NCI-H774 (cell line): ENCODE measurements at regions not wholly inside any gene's neighbourhood (a gene's known extent, or its start where the extent isn't known, plus 50 kb on each side); places are given as distances from the start of the nearest gene placed in this dataset.
A peak's percentile ranks its signal among the peaks of the same experiment; 100 is the strongest.
"Not testable (repeated sequence)": the region's sequence is repeated elsewhere in the genome, so short reads cannot be mapped to it uniquely, and the experiment has no call there.

Experiments used
- DNase-seq: peaks from one replicate; lab custom pipeline; 2025; lab: John Stamatoyannopoulos, UW

DNA sequence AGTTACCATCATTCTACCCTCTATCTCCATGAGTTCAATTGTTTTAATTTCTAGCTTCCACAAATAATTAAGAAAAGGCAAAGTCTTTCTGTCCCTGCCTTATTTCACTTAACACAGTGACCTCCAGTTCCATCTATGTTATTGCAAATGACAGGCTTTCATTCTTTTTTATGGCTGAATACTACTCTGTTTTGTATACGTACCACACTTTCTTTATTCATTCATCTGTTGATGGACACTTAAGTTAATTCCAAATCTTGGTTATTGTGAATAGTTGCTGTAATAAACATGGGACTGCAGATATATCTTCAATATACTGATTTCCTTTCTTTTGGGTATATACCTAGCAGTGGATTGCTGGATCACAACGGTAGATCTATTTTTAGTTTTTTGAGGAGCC, 314.1 kb downstream of the SV2B start:
- no peak for DNase-seq

DNA sequence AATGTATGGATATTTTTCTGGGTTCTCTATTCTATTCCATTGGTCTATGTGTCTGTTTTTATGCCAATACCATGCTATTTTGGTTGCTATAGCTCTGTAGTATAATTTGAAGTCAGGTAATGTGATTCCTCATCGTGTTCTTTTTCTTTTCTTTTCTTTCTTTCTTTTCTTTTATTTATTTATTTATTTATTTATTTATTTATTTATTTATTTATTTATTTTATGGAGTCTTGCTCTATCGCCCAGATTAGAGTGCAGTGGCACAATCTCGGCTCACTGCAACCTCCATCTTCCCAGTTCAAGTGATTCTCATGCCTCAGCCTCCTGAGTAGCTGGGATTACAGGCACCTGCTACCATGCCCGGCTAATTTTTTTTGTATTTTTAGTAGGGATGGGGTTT, 315.2 kb downstream of the SV2B start:
- DNase-seq: not testable (repeated sequence)

DNA sequence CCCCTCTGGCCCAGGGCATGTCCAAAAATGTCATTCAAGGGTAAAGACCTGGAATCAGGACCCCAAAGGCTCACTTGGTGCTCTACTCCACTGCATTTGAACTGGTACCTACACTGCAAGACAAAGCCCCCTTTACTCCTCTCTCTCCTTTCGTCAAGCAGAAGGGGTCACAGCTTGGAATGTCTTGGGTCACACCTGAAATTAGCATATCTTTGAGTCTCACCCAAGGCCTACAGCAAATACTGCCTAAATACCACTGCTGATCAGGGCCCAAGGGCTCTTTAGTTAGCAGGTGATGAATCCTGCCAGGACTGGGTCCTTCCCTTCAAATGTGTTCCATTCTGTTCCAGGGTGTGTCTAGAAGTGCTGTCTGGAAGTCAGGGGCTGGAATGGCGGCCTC, 320.6 kb downstream of the SV2B start:
- DNase-seq: no peak

DNA sequence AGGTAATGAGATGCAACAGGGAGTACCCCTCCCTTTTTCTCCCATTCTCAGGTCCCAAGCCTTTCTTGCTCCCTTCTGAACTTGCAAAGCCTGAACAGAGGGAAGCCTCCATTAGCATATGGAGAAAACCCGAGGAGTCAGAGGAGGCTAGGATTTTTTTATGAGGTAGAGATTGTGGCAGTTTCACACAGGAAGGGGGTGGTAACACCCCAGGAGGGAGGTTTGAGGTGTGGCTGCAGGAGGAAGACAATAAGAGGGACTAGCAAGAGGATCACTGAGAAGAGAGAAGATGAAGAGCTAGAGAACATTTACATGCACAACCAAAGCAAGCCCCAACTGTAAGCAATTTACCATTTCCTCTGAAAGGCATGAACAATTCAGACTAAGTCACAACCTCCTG, 322.7 kb downstream of the SV2B start:
- no peak for DNase-seq

DNA sequence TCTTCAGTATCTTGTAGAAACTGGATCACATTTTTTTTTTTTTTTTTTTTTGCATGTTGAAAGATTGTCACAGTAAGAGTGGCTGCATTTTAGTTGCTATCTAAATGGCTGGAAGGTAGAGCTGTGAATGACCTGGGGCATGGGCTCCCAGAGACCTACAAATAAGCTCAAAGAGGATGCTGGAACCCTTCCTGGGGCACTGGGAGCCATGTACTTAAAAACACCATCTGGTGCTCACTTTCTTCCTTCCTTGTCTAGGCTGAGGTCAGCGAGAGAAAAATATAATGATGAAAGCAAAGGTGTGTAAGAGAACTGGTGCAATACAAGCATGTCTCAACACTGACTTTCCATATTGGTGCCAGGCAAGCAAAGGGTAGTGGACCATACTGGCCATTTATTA, 323.9 kb downstream of the SV2B start:
- DNase-seq: no peak

DNA sequence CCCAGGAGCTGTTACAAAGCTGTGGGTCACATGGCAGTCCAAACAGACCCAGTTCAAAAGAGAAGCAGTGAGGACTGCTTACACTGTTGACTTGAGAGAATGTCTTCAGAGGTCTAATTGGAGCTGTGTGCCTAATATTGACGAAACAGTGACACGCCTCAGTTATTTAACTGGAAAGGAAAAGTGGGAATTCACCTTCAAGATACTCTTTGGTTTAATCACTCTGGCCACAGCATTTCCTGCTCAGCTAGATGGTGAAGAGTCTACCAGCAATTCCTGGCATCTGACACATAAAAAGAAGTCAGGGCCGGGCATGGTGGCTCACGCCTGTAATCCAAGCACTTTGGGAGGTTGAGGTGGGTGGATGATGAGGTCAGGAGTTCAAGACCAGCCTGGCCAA, 326.4 kb downstream of the SV2B start:
- DNase-seq: no peak

DNA sequence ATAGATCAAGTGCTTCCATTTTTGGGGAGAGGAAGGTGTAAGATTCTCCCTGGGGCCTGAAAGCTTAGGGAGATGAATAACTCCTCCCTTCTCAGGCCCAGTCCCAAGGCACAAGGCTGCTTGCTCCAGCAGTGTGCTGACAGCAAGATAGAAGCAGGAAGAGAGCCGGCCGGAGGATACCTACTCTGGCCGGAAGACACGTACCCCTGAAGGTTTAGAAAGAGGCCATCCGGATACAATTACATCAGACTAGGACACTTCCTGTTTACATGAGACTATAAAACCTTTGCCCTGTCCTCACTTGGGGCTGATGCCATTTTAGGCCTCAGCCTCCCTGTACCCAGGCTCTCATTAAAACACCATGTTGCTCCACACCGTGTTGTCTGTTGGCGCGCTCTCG, 329.9 kb downstream of the SV2B start:
- no peak for DNase-seq

DNA sequence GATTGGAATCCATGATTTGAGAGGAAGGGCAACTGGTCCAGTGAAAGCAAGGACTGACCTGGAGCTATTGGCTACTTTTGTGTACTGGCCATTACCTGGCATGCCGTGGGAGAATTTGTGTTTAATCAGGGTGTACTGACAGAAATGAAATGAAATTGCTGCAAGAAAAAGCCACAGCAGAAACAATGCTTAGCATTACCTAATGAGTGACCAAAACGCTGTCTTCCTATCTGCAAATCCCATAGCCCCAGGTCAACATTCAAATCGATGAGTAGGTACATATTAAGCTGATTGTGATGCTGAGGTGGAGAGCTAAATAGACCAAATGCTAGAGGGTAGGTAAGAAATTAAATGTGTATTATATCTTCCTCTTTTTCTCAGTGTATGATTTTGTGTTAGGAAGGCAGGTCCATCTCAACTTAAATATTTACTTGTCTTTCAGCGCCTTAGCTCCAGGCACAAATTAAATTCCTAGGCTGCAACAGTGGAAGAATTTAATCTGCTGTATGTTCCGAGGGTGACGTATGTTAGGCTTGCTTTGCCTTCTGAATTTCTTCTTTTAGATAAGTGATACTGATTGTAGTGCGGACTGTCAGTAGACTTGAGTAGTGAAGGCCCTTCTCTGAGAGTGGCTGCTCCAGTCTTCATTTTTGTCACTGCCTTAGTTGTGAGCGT, 331.1 kb downstream of the SV2B start:
- no peak for DNase-seq

DNA sequence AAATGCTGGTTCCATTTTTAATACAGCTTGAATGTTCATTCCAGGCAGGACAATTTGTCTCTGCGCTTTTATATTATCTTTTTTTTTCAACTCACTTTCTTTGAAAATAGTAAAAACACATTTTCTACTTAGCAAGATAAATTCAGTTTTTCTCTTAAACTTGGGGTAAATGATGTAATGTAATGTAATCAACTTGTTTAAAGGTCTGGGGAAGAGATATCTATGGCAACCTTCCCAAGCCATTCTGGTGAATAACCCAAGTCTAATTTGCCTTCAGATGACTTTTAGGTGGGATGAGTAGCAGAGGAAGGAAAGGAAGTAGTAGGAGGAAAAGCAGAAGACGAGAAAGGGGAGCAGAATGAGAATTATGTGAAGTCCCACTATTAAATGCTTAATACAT, 335.1 kb downstream of the SV2B start:
- no peak for DNase-seq

DNA sequence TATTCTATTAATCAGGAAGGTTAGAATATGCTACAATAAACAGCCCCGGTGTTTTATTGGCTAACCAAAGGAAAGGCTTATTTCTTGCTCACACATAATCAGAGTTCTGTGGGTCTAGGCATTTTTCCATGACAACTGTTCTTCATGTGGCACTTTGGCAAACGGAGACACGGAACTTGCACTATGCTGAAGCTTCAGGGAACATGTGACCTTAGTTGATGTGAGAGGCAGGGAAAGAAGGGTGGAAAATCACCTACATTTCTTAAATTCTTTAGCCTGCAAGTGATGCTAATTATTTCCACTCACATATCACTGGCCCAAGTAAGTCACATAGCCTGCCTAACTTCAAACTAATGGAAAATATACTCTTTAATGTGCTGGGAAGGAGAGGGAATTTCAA, 344.6 kb downstream of the SV2B start:
- no peak for DNase-seq

DNA sequence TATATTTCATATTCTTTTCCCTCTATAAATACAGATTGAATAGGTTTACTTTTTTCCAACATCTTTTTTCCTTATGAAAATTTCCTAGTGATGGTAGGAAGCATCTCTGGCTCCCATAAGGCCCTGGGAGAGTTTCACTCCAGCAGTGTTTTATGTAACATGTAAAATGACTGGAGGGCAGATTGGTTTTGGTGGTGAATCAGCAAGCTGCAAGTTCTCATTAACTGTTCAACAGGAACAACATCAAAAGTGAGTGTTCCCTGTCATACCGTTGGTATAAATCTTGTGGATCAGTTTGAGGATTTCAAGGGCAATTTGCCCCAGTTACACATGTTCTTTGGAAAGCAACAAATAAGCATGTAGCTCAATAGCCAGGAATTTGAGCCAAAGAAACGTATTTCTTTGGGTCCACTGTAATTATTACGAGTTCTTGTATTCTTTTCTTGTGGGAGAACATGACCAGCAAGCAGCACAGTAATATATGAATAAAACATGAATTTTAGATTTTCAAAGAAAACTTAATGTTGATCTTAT, 345.7 kb downstream of the SV2B start:
- no peak for DNase-seq

DNA sequence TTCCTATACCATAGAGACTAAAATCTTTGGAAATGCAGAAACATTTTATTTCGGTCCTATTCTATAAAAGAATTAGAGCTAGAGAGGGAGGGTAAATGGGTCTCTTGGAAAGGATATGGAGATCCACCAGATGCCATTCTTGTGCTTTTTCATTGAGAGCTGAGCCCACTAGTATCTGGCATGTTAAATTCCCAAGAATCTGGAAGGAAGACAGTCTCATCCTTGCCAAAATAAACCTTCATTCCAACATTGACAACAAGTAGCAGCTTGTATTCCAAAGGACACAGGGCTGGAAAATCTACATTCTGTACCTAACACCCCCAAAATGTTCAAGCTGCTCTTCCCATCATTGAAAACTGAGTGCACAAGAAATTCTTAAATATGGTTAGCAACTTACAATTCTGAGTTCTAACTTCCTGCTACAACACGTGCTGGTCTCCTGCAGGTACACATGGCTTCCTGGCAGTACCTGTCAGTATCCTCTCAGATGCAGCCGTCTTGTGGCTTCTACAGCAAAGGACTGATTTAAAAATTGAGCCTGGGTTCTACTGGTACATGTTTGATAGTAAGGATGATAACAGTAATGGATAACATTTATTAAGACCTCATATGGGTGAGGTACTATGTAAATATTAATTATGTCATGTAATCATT, 348.1 kb downstream of the SV2B start:
- no peak for DNase-seq

DNA sequence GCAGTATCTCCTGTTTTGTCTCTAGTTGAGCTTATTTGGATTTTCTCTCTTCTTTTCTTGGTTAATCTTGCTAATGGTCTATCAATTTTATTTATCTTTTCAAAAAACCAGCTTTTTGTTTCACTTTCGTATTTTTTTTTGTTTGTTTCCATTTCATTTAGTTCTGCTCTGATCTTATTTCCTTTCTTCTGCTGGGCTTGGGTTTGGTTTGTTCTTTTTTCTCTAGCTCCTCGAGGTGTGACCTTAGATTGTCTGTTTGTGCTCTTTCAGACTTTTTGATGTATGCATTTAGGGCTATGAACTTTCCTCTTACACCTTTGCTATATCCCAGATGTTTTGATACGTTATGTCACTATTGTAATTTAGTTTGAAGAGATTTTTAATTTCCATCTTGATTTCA, 353.3 kb downstream of the SV2B start:
- not testable (repeated sequence) for DNase-seq

DNA sequence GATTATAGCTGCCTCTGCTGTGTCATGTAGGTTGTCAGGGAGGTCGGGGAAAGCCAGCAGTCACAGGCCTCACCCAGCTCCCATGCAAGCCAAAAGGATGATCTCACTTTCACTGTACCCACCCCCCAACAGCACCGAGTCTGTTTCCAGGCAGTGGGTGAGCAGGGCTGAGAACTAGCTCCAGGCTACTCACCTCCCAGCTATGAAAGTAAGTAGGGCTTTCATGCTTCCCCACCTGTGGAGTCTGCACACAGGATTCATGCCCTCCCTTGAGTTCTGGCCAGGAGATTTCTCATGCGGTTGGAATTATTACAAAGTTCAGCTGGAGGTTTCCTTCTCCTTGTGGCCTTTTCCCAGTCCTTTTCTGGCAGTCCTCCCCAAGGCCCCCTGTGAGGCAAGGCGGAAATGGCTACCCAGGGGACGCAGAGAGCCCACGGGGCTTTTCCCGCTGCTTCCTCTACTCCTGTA, 356.2 kb downstream of the SV2B start:
- DNase-seq: no peak

DNA sequence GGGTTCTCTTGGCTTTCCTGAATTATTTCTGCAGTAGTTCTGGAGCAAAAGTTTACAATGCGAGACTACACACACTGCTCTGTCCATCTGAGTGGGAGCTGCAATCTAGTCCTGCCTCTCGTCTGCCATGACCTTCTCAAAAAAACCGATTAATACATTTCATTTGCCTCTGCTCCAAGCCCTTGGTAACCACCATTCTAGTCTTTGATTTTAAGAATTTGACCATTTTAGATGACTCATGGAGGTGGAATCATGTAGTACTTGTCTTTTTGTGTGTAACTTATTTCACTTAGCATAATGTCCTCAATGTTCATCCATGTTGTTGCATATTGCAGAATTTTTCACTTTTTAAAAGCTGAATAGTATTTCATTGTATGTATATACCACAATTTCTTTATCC, 356.9 kb downstream of the SV2B start:
- DNase-seq: no peak

DNA sequence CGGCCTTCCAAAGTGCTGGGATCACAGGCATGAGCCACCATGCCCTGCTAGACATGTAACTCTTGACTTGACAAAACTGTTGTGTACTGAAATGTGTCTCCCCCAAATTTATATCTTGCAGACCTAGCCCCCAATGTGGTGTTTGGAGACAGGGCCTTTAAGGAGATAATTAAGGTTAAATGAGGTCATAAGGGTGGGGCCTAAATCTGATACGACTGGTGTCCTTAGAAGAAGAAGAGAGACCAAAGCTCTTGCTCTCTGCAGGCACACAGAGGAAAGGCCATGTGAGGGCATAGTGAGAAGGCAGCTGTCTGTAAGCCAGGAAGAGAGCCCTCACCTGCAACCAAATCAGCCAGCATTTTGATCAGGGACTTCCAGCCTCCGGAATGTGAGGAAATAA, 361.3 kb downstream of the SV2B start:
- peak; percentile 6 for DNase-seq

DNA sequence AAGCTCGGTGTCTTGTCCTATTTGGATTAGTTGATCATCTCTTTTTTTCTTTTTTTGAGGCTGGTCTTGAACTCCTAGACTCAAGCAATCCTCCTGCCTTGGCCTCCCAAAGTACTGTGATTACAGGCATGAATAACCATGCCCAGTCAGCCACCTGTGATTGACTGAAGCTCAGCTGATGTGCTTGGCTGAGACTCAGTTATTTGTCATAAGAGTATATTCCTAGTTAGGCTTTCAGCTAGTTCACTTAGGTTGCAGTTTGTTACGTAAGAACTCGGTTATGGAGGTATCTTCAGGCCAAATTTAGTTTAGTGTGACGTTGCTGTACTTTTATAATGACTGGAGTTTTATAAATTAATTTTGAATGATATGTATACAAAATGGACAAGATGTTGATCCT, 365.0 kb downstream of the SV2B start:
- DNase-seq: no peak

DNA sequence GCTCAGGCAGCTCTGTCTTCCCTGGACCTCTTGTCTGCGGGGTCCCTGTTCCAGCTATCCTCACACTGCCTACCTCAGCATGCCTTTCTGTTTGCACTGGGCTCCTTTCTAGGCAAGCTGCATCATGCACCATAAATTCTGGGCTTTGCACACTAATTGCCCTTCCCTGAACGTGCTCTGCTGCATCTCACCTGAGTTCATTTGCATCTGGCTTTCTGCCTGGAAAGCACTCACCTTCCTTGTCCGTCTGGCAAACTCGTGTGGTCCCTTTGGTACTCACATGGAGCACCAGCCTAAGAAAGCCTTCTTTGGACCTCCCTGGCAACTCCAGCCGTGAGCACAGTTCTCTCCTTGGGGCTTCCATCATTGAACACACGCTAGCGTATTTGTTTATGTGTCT, 365.6 kb downstream of the SV2B start:
- peak; percentile 77 for DNase-seq

DNA sequence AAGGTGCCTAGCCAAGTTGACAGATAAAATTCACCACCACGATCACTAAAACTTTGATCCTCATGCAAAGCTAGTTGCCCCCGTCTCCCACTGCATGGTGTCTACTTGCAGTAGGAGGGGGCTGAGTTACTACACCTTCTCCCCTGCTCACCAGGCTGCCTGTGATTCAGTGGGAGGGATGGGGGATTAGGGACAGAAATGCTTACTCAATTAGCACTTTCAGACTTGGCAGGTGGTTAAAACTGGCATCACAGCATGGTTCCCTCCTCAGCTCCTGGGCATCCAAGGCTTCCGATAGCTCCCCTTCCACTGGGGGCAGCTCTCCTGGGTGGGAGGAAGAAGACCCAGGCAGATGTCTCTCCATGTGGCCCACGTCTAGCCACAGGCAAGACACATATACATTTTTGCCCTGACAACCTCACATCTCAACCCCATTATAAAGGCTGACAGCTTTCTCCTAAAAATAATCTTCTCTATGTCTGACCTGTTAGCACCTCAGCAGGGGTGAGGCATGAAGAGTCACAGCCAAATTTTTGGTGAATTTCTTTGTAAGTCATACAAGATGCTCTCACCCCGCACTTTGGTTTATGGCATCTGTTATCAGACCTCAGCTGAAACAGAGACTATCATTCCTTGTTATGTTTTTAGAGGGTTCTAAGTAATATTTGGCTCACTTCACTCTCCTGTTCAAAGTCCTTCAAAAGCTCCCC, 369.0 kb downstream of the SV2B start:
- DNase-seq: no peak

DNA sequence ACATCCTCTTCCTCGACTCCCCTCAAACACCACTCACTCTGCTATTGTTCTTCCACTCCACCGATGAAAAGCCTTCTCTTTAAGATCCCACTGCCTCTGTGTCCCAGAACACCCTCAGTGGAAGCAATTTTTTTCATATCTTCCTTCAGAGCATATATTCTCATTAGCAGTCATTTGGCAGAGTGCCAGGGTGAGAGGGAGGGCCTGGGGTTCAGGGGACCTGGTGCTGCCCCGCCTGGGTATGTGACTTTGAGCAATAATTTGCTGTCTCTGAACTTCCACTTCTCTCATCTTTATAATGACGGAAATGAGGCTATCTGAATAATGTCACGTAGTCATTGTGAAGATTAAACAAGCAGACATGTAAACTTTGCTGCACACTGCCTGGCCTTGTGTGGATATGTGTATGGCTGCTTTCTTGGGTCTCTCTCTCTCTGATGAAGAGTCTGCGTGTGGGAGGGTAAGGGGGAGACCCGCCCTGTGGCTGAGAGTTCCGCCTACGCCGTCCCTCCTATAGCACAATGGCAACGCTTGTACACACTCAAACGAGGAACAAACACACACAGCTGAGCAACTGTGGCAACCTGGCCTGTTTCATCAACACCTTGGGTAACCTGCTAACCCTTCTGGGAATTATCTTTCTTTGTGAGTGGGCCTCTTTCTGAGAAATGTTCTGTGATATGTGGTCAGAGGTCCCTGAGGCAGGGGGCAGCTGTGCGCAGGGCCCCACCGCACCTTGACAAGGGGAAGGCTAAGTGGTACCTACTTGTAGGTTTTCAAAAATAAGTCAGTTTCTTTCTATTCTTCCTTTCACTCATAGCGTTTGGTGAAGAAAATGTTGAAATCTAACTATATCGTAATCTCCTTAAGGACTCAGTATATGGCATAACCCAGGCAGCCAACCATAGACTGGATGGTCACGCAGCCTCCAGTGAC, 369.8 kb downstream of the SV2B start:
- DNase-seq: peak; percentile 37

DNA sequence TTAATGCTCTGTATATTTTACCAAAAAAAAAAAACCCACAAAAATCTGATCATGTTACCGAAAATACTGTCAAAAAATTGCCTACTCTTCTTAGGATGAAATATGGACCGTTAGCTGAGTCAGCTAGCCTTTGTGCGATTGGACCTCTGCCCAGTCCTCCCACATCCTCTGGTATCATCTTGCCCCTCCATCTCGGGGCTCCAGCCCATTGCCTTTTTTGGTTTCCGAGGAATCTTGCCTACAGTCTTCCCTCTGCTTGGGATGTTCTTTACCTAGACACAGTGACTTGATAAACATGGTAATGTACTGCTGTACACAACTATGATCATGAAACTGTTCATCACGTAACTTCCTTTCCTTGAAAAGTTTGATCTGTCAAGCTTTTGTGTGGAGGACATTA, 371.4 kb downstream of the SV2B start:
- no peak for DNase-seq

DNA sequence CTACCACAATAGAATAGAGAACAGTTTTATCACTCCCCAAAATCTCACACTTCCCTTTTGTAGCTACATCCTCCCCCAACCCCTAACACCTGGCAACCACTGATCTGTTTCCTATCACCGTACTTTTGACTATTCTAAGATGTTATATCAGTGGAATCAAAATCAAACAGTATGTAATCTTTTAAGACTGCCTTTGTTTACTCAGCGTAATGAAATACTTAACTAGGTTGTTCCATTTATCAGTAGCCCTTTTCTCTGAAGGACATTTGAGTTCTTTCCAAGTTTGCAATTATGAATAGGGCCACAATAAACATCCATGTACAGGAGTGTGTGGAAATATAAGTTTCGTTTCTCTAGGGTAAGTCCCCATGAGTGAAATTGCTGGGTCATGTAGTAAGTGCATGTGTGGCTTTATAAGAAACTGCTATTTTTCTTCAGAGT, 372.3 kb downstream of the SV2B start:
- DNase-seq: no peak
